Fibroblast of villous mesenchyme (primary cell): ENCODE measurements at regions not wholly inside any gene's neighbourhood (a gene's known extent, or its start where the extent isn't known, plus 50 kb on each side); places are given as distances from the start of the nearest gene placed in this dataset.
"Not testable (repeated sequence)": the region's sequence is repeated elsewhere in the genome, so short reads cannot be mapped to it uniquely, and the experiment has no call there.

ENCODE experiments used
- DNase-seq: peaks from one replicate; pipeline ENCODE4 v3.0.0-alpha.2; 2010; ENCODE audit warnings: low read depth
- H3K4me3 ChIP-seq: 2 replicates; pipeline ENCODE4 v1.5.1; 2011; ENCODE audit warnings: low read depth, mild to moderate bottlenecking, low read length

DNA sequence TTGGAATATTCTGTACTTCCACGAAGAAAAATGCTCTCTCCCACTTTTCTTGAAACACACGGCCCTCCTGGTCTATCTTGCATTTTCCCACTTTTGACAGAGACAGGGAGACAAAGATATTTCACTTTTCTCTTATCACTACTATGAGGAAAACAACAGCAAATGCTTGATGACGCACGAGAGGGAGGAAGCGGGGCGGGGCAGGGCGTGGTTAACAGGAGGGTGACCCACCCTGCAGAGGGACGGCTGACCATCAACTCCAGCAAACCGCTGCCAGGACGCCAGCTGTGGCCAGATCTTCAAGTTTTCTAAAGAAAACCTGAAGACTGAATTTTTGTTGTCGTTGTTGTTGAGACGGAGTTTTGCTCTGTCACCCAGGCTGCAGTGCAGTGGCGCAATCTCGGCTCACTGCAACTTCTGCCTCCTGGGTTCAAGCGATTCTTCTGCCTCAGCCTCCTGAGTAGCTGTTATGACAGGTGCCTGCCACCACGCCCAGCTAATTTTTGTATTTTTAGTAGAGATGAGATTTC is 63.8 kb downstream of the NSUN5 start:
- H3K4me3 ChIP-seq = not testable (repeated sequence)
- DNase-seq = peak; percentile 2

DNA sequence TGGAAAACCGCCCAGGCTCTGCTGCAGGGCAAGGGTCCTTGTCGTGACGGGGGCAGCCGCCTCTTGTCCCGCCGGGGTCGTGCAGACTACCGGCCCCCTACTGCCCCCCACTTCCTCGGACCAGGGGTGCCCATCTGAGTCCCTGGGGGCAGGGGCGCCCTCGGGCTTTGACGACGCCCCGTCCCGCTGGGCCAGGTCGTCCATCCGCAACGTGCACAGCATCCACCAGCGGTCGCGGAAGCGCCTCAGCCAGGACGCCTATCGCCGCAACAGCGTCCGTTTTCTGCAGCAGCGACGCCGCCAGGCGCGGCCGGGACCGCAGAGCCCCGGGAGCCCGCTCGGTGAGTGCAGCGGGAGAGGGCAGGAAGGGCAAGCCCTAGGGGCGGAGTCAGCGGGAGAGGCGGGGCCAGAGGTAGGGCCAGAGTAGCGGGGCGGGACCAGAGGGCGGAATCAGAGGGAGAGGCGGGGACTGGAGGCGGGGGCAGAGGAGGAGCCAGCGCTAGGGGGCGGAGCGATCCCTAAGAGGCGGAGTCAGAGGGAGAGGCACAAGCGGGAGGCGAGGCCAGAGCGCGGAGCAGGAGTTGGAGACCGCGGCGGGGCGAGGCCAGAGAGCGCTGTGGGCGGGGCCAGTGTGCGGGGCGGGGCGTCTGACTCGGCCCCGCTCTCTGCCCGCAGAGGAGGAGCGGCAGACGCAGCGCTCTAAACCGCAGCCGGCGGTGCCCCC is 73.5 kb downstream of the NSUN5 start:
- DNase-seq = not testable (repeated sequence)
- H3K4me3 ChIP-seq = peak overlapping the region; percentile 41

DNA sequence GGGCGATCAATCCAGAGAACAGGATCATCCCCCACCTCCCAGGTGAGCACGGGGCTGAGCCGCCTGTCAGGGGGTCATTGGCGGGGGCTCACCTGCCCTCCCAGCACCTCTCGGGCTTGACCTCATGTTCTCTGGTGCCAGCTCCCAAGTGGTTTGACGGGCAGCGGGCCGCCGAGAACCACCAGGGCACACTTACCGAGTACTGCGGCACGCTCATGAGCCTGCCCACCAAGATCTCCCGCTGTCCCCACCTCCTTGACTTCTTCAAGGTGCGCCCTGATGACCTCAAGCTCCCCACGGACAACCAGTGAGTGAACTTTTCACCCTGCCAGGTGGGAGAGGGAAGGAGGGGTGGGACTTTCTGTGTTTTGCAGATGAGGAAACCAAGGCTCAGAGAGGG is 82.9 kb downstream of the NSUN5 start:
- DNase-seq, H3K4me3 ChIP-seq: not testable (repeated sequence)

DNA sequence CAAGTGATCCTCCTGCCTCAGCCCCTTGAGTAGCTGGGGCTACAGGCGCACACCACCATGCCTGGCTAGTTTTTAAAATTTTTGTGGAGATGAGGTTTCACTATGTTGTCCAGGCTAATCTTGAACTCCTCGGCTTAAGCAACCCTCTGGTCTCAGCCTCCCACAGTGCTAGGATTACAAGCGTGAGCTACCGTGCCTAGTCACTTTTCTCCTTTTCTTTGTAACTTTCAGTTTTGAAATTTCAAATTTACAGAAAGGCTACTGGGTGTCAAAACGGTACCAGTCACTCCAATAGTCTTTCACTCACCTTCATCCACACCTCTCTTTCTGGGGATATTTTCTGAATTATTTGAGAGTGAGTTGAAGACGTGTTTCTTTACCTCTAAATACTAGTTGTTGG is 86.9 kb downstream of the NSUN5 start:
- not testable (repeated sequence) for H3K4me3 ChIP-seq, DNase-seq

DNA sequence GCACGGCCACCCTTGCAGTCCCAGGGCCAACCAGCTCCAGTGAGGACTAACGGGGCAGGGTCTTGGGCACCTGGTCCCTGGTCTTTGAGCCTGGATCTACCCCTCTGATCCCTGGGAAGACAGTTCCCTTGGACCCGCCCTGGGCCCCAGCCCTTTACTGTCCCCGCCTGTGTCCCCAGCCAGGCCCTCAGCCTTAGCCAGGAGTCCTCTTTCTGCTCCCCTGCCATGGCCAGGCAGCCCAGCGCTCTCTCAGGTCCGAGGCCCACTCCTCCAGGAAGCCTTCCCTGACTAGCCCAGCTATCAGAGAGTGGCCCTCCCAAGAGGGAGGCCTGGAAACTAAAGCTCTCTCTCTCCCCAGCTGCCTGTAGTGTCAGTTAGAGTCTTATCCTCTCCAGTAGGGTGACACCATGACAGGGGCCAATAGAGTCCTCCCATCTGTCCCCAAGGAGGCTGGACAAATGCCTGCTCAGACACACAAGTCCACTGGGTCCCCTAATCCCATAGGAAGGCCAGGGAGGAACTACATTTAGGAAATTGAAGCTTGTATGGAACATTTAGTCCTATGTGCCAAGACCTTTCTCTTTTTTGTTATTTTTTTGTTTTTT is 87.8 kb downstream of the NSUN5 start:
- DNase-seq = not testable (repeated sequence)

DNA sequence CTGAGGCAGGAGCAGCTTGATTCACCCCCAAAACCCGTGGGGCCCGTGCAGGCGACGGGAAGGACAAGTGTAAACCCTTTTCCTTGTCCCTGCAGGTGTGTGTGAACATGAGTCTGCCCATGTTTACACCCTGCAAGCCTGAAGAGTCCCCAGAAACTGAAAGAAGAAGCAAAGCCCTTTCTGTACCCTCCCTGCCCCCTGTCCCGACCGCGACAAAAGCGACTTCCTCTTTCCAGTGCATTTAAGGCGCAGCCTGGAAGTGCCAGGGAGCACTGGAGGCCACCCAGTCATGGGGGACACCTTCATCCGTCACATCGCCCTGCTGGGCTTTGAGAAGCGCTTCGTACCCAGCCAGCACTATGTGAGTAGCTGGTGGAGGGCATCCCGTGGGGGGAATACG is 88.3 kb downstream of the NSUN5 start:
- DNase-seq, H3K4me3 ChIP-seq: not testable (repeated sequence)

More for the DNA sequence above, 87.8 kb downstream of the NSUN5 start:
- not testable (repeated sequence) for H3K4me3 ChIP-seq

DNA sequence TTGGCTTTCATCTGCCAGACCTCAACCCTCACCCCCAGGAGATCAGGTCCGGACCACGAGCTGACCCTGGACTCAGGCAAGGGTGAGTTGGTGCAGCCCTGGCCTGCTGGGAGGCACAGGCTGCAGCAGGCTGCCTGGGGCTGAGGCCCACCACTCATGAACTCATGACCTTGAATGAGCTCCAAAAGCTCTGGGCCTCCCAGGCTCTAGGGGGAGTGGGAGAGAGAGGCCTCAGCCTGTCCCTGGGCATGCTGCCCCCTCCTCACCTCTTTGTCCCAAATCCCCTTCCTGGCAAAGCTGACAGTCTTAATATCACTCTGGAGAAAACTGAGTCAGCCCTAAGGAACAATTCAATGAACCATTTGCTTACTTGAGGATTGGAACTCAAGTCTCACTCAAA is 89.8 kb downstream of the NSUN5 start:
- not testable (repeated sequence) for DNase-seq, H3K4me3 ChIP-seq

DNA sequence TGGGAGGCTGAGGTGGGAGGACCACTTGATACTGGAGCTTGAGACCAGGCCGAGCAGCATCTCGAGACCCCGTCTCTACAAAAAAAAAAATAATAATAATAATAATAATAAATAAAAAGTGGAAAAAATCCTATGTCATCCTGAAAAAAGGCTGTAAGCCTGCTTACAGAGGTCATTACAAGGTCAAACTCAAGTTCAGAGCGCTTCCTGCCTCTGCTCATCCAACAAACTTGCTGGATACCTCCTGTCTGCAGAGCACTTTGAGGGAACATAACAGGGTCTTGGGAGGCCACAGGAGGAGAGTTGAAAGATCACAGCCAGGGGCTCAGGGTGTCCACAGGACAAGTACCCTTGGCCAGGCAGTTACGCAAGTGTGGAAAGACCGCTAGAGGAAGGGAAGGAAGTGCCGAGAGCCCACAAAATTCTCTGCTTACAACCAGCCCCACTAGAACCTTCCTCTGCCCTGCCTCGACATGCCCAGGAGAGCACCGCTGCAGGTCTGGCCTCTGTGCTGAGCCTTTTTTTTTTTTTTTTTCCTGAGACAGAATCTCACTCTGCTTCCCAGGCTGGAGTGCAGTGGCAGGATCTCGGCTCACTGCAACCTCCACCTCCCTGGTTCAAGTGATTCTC is 92.5 kb downstream of the NSUN5 start:
- H3K4me3 ChIP-seq, DNase-seq: not testable (repeated sequence)

DNA sequence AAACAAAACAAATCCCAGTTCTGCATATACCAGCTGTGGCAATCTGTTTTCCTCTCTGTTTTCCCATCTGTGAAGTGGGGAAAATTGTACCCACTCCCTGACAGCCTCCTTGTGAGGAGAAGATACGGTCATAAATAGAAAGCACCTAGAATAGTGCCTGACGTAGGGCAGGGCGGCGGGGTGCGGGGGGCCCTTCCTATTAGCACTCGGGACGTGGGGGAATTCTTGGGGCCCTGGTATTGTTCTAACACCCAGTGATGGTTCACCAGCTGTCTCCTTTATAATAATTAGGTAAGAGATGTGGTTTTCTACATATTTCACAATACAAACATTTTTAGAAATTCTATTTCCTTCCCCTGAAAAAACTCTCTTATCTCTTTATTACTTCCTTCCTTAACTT is 93.4 kb downstream of the NSUN5 start:
- not testable (repeated sequence) for H3K4me3 ChIP-seq, DNase-seq

DNA sequence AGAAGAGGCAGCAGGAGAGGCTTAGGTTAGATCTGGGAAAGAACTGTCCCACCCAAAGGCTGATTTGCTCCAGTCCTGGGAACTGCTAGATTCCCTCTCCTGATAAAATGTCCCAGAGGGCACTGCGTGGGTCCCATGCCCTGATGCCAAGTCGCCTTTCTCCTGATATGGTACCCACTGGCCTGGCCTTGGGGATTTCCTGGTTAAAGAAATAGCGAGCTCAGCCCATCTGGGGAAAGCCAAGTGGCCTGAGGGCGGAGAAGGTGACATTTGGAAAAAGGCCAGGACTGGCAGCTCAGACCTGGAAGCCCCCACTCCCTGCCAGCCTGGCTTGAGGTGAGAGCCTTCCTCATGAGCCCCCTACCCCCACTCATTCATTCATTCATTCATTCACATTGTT is 94.2 kb downstream of the NSUN5 start:
- not testable (repeated sequence) for H3K4me3 ChIP-seq, DNase-seq

DNA sequence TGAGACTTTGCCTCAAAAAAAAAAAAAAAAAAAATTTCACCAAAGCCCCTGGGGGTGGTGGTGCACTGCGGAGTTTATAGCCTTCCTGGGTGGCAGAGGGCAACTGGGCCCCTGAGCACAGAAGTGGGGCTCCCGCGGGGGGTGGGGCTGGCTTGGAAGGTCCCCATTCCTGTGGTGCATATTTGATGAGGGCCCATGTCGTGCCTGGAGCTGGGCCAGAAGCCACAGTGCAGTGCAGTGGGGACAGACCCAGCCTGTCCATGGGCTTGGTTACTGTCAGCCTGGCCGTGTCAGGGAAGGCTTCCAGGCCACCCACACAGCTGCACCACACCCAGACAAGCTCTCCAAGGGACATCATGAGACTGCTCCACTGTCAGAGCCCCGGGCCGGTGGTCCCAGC is 95.5 kb downstream of the NSUN5 start:
- not testable (repeated sequence) for H3K4me3 ChIP-seq, DNase-seq

DNA sequence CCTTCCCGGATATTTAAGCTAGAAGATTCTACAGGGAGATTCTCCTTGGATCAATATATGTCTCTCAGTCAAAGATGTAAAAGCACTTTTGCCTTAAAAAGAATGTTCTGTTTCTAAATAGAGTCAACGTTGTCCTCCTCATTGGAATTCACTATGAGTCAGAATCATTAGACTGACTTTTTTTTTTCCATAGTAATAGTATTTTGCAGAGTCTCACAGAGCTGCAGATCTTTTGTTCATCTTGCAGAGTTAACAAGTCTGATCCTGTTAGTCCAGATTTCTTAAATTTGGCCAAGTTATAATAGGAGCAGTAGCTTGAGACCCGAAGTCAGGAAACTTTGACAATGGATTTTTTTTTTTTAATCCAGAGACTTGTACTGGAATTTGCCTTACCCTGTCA is 103.0 kb downstream of the NSUN5 start:
- not testable (repeated sequence) for DNase-seq, H3K4me3 ChIP-seq

DNA sequence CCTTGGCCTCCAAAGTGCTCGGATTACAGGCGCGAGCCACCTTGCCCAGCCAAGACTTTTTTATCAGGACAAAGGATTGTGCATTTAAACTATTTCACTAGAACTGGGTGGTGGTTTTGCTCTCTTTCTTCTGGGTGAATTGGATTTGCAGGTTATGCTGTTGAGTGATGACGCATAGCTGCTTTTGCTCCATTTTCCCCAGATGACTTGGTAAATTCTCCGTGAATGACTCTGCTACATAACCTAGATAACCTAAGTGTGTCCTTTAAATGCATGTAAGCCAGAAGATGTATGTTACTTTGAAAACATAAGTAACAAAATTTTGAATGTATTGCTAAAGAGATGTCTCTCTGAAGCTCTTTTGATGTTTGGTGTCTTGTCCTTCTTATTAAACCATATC is 103.7 kb downstream of the NSUN5 start:
- H3K4me3 ChIP-seq = not testable (repeated sequence)
- peak; percentile 75 for DNase-seq

DNA sequence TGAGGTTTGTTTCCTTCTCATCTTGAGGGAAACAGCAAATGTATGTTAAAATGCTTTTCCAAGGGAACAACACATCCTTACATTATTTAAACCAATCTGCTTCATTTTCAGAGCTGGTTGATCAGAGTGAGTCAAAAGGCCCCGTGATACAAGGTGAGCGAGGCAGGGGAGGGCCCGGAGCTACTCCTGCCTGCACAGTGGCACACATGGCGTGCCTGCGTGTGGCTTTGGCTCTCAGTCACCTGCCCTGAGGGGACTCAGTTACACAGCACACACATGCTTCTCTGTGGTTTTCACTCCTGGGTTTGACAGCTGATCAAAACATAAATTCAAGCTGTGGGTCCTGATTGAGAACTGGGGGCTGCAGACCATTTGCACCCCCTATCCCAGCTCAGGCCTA is 105.3 kb downstream of the NSUN5 start:
- H3K4me3 ChIP-seq, DNase-seq: not testable (repeated sequence)

DNA sequence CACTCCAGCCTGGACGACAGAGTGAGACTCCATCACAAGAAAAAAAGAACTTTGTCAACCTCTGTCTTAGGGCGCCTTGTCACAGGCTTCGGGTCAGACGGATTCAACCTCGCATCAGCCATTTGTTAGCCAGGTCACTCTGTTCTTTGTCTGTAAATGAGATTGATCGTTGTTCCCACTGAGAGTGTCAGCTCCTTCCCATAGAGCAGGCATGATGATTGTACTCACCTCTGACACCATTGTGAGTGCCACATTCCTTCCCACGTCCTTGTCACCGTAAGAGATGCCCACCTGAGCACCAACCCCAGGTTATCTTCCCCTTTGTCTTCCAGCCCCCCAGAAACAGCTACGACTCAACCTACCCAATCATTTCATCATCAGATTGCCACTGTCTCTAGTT is 107.4 kb downstream of the NSUN5 start:
- not testable (repeated sequence) for H3K4me3 ChIP-seq, DNase-seq

DNA sequence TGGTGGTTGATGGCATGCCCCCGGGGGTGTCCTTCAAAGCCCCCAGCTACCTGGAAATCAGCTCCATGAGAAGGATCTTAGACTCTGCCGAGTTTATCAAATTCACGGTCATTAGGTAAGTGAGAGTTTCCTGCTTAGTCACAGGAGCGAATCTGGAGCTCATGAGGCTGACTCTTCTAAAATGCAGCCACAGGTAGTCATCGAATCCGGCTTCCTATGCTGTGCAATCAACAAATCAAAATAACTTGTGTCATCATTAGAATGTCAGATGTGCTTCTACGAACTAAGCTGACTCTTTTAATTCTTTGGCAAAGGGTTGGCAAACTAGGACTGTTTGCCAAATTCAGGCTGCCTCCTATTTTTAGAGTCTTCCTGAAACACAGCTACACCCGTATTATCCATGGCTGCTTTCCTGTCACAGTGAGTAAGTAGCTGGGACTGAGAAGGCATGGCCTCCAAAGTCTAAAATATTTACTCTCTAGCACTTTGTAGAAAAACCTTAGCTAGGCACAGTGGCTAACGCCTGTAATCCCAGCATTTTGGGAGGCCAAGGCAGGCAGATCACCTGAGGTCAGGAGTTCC is 108.0 kb downstream of the NSUN5 start:
- H3K4me3 ChIP-seq, DNase-seq: not testable (repeated sequence)

DNA sequence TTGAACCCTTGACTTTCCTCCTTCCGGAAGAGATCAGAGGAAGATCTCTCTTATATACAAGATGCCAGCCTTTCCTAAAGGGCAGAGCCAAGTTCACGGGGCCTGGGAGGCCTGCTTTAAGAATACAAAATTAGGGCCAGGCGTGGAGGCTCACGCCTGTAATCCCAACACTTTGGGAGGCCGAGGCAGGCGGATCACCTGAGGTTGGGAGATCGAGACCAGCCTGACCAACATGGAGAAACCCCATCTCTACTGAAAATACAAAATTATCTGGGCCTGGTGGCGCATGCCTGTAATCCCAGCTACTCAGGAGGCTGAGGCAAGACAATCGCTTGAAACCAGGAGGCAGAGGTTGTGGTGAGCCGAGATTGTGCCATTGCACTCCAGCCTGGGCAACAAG is 108.2 kb upstream of the SPDYE9 start:
- not testable (repeated sequence) for H3K4me3 ChIP-seq, DNase-seq

DNA sequence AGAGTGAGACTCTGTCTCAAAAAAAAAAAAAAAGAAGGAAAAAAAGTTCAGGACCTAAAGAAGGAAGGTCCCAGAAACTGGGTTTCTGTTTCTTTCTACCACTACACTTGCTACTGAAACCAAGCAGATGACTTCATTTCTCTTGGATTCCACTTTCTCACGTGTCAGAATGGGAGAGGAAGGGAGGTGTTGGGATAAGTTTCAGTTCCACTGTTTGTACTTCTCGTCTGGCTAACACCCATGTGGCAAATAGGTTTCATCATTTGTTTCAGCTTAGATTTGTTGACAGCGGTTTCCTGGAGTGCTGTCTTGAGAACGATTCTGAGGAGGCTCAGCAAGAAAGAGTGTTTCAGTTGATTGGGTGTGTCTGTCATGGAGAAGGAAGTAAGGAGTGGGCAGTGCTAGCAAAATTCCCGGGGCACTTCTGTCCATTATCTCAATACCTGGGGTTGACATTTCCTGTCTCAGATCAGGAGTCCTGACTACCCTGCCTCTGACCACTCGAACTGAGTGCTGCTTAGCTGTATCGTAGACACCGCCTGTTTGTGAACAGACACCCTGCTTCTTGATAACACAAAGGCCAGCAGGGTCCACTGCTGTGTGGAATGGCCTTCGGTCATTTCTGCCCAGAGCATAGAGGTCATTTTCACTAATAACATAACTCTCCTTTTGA is 104.8 kb upstream of the SPDYE9 start:
- H3K4me3 ChIP-seq, DNase-seq: not testable (repeated sequence)

DNA sequence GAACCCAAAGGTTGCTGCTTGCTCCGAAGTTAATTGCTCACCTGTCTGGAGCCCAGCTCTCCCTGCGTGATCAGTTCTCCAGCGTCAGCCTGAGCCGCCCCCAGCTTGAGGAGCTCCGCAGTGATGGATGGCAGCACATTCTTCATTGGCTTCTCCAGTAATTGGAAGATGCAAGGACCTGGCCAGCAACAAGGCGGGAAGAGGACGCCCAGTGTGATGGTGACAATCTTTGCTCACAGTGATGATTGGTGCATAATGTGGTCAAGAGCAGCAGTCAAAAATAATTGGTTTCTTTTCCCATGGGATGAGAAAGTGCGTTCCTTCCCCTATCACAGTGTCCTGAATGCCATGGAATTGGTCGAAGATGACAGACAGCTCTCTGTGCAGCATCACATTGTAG is 102.4 kb upstream of the SPDYE9 start:
- not testable (repeated sequence) for H3K4me3 ChIP-seq, DNase-seq
